ENCODE measurements at regions not wholly inside any gene's neighbourhood (a gene's known extent, or its start where the extent isn't known, plus 50 kb on each side); places are given as distances from the start of the nearest gene placed in this dataset.

- FAIRE-seq (no peak), DNase-seq (ENCODE audit: low read depth in 1 of 2, low spot score in 2 of 2) (no peak)
- H2AFZ ChIP-seq (ENCODE audit: low read length), result no peak overlapping the region
- H2BK5ac ChIP-seq (ENCODE audit: low read depth, low read length), result no peak overlapping the region
- no peak overlapping the region for H3K4me2 ChIP-seq (ENCODE audit: insufficient read depth in 1 of 2, low read depth in 2 of 2, low read length in 2 of 2)
- no peaks in the 10 kb centered on the region for H4K20me1 ChIP-seq (replicated peaks in 1 of 2; ENCODE audit: control insufficient read depth in 1 of 2, insufficient read depth in 2 of 2, low read length in 2 of 2)
- H3K4me1 ChIP-seq (replicated peaks in 1 of 4; ENCODE audit: control insufficient read depth in 3 of 4, insufficient read depth in 4 of 4, low read length in 3 of 4), result no peaks in the 10 kb centered on the region
- H4K8ac ChIP-seq (ENCODE audit: extremely low read depth, insufficient read depth, low read length), result no peak overlapping the region
- no peak overlapping the region for H3K9ac ChIP-seq (replicated peaks in 1 of 4; ENCODE audit: extremely low read depth in 1 of 4, low read depth in 3 of 4, low read length in 3 of 4)
- no peak overlapping the region for H3K14ac ChIP-seq (ENCODE audit: insufficient read length)
- no peak overlapping the region for H2AK5ac ChIP-seq (ENCODE audit: low read depth, low read length)
- H3K27ac ChIP-seq (ENCODE audit: low read depth, low read length), result no peak overlapping the region
- ChIA-PET CTCF (ENCODE audit: partially characterized antibody) (no interaction called here), POLR2A (ENCODE audit: partially characterized antibody) (no interaction called here)
- WGBS, 2 experiments (ENCODE audit: extremely low coverage in 1 of 2, insufficient coverage in 1 of 2, insufficient read length in 1 of 2, insufficient replicate concordance in 2 of 2, low coverage in 1 of 2, low lambda C conversion rate in 2 of 2, missing lambda C conversion rate in 1 of 2), result 75% methylated on average over 3 of the region's 3 CpGs; no CpG with 5 or more reads in 1 of the 2 experiments
- no peak overlapping the region for H2BK15ac ChIP-seq (ENCODE audit: low read length)
- no peaks in the 10 kb centered on the region for H3K23me2 ChIP-seq (ENCODE audit: low read depth, low read length)
- H3K23ac ChIP-seq (ENCODE audit: insufficient read length), result no peak overlapping the region
- H3K4me3 ChIP-seq (ENCODE audit: extremely low read depth in 1 of 4, insufficient read depth in 2 of 4, low read depth in 3 of 4, low read length in 4 of 4), result no peak overlapping the region
- H3K27me3 ChIP-seq (replicated peaks in 1 of 4; ENCODE audit: control insufficient read depth in 3 of 4, extremely low read depth in 1 of 4, insufficient read depth in 3 of 4, low read length in 3 of 4), result no peaks in the 10 kb centered on the region
- no peaks in the 10 kb centered on the region for H3K36me3 ChIP-seq (ENCODE audit: control insufficient read depth in 2 of 4, insufficient read depth in 4 of 4, low read length in 3 of 4)
- no peak overlapping the region for H4K5ac ChIP-seq (ENCODE audit: insufficient read length, low read depth, low read length)
- no peaks in the 10 kb centered on the region for H3K79me2 ChIP-seq (ENCODE audit: control insufficient read depth in 1 of 2, insufficient read depth in 2 of 2, low read length in 2 of 2)
- no peak overlapping the region for H3K56ac ChIP-seq (replicated peaks; ENCODE audit: insufficient read length, low read depth, low read length)
- no peak overlapping the region for H3K18ac ChIP-seq (ENCODE audit: extremely low read depth, low read length)
- H2BK20ac ChIP-seq (ENCODE audit: low read length), result no peak overlapping the region
- H3K79me1 ChIP-seq (ENCODE audit: low read depth, low read length), result no peaks in the 10 kb centered on the region
- H3K4ac ChIP-seq (replicated peaks; ENCODE audit: insufficient read length, low read depth, low read length), result no peak overlapping the region
- H4K91ac ChIP-seq (replicated peaks; ENCODE audit: insufficient read length, low read length), result no peak overlapping the region
- peaks cover 0 to 3% of the 10 kb centered on the region in 2 experiments; a peak in 1 of 4 replicates for H3K9me3 ChIP-seq (ENCODE audit: insufficient read depth in 2 of 2, low read depth in 1 of 2, low read length in 1 of 2)
- H2BK120ac ChIP-seq (replicated peaks; ENCODE audit: low read depth, low read length), result no peak overlapping the region
- H2BK12ac ChIP-seq (ENCODE audit: low read depth, low read length), result no peak overlapping the region
- TF ChIP-seq POLR2AphosphoS5 (IDR thresholded peaks at IDR 0.05; ENCODE audit: low read depth, low read length), result no peak
- no peak for TF ChIP-seq SIX5 (IDR thresholded peaks at IDR 0.05; ENCODE audit: low read depth, low read length)
- no peak for TF ChIP-seq TEAD4 (IDR thresholded peaks at IDR 0.05; ENCODE audit: low read depth, low read length)
- no peak for TF ChIP-seq SUZ12 (IDR thresholded peaks at IDR 0.05; ENCODE audit: low read length)
- no peak for TF ChIP-seq EGR1 (IDR thresholded peaks at IDR 0.05; ENCODE audit: borderline replicate concordance, low read depth, low read length)
- TF ChIP-seq CBX8 (IDR thresholded peaks at IDR 0.05; ENCODE audit: borderline replicate concordance, low read depth, low read length), result no peak
- TF ChIP-seq HDAC6 (IDR thresholded peaks at IDR 0.05; ENCODE audit: low read depth, low read length), result no peak
- no peak for TF ChIP-seq JUN (IDR thresholded peaks at IDR 0.05; ENCODE audit: low read depth, low read length)
- TF ChIP-seq ATF3 (IDR thresholded peaks at IDR 0.05; ENCODE audit: insufficient read depth, low read depth, low read length), result no peak
- no peak for TF ChIP-seq KDM1A (IDR thresholded peaks at IDR 0.05; ENCODE audit: borderline replicate concordance, low read length)
- no peak for TF ChIP-seq ASH2L (IDR thresholded peaks at IDR 0.05; ENCODE audit: low read length)
- TF ChIP-seq RBBP5 (IDR thresholded peaks at IDR 0.05; ENCODE audit: borderline replicate concordance, low read depth, low read length), result no peak
- no peak for TF ChIP-seq HDAC2 (IDR thresholded peaks at IDR 0.05; ENCODE audit: borderline replicate concordance in 1 of 2, low read depth in 2 of 2, low read length in 2 of 2)
Observed at GRCh38 chrX:23465105-23465791, 130.6 kb downstream of the PTCHD1 start.
